GM23338 (cell line): ENCODE measurements at regions not wholly inside any gene's neighbourhood (a gene's known extent, or its start where the extent isn't known, plus 50 kb on each side); places are given as distances from the start of the nearest gene placed in this dataset.

Source experiments
- ATAC-seq: fragments of 200-7000 bp; cut with Tn5 transposase; 3 replicates; pipeline ENCODE4 v1.9.1; 2020
- DNase-seq: peaks from one replicate; pipeline ENCODE4 v3.0.0-alpha.2; 2015; ENCODE audit warnings: low spot score
- H2AFZ ChIP-seq: fragments of 200-600 bp; sonication (generic); 2 replicates; pipeline ENCODE4 v1.8.0; 2016; ENCODE audit warnings: antibody characterized with exemption, mild to moderate bottlenecking, moderate library complexity
- H3F3A ChIP-seq: fragments of 200-600 bp; sonication (generic); replicated peaks from 2 replicates; pipeline ENCODE4 v1.8.0; 2017; ENCODE audit warnings: antibody characterized with exemption, mixed run types, low read depth
- H3K27ac ChIP-seq: fragments of 200-600 bp; sonication (generic); 2 replicates; pipeline ENCODE4 v1.6.1; 2016; ENCODE audit warnings: low read depth
- H3K27me3 ChIP-seq: fragments of 200-600 bp; sonication (generic); 2 replicates; pipeline ENCODE4 v1.8.0; 2016; ENCODE audit warnings: mild to moderate bottlenecking, mixed run types, moderate library complexity; ENCODE audit not compliant: insufficient read depth
- H3K36me3 ChIP-seq: fragments of 200-600 bp; sonication (generic); 2 replicates; pipeline ENCODE4 v1.8.0; 2016; ENCODE audit warnings: mild to moderate bottlenecking; ENCODE audit not compliant: insufficient read depth
- H3K4me1 ChIP-seq: fragments of 200-600 bp; sonication (generic); 2 replicates; pipeline ENCODE4 v1.8.0; 2016; ENCODE audit warnings: mild to moderate bottlenecking, moderate library complexity; ENCODE audit not compliant: insufficient read depth
- H3K4me2 ChIP-seq: fragments of 200-600 bp; sonication (generic); 2 replicates; pipeline ENCODE4 v1.7.1; 2017; ENCODE audit warnings: mixed run types
- H3K4me3 ChIP-seq: fragments of 200-600 bp; sonication (generic); 2 replicates; pipeline ENCODE4 v1.6.1; 2016; ENCODE audit warnings: mixed run types
- H3K79me2 ChIP-seq: fragments of 200-600 bp; sonication (generic); replicated peaks from 2 replicates; pipeline ENCODE4 v1.8.0; 2017; ENCODE audit warnings: mild to moderate bottlenecking; ENCODE audit not compliant: insufficient read depth
- H3K9me2 ChIP-seq: fragments of 200-600 bp; sonication (generic); 2 replicates; pipeline ENCODE4 v1.8.0; 2017; ENCODE audit not compliant: insufficient read depth
- H4K20me1 ChIP-seq: fragments of 200-600 bp; sonication (generic); replicated peaks from 2 replicates; pipeline ENCODE4 v1.8.0; 2017; ENCODE audit warnings: mild to moderate bottlenecking; ENCODE audit not compliant: insufficient read depth
- H3K27ac Mint-ChIP-seq: 2 replicates; pipeline ENCODE4 v1.8.0; 2020; ENCODE audit warnings: inconsistent platforms, mild to moderate bottlenecking, moderate library complexity, mixed read lengths
- H3K27me3 Mint-ChIP-seq: 3 replicates; pipeline ENCODE4 v1.8.0; 2022; ENCODE audit warnings: low read depth, mild to moderate bottlenecking, moderate library complexity, mixed read lengths, inconsistent platforms; ENCODE audit not compliant: insufficient read depth, poor library complexity
- H3K36me3 Mint-ChIP-seq: 3 replicates; pipeline ENCODE4 v1.8.0; 2021; ENCODE audit warnings: low read depth, mild to moderate bottlenecking, inconsistent platforms, moderate library complexity, mixed read lengths
- H3K4me1 Mint-ChIP-seq: 3 replicates; pipeline ENCODE4 v1.8.0; 2020; ENCODE audit warnings: mild to moderate bottlenecking, inconsistent platforms, mixed read lengths
- H3K4me3 Mint-ChIP-seq: 3 replicates; pipeline ENCODE4 v1.8.0; 2021; ENCODE audit warnings: moderate library complexity, mild to moderate bottlenecking, inconsistent platforms, mixed read lengths
- H3K9me3 Mint-ChIP-seq: 3 replicates; pipeline ENCODE4 v1.8.0; 2020; ENCODE audit warnings: moderate library complexity, mild to moderate bottlenecking, inconsistent platforms, mixed read lengths
- CREB1 ChIP-seq: fragments of 250-450 bp; sonication (Bioruptor Pico); IDR thresholded peaks from 2 replicates; pipeline ENCODE4 v1.5.0; 2020; ENCODE audit warnings: low read depth, mild to moderate bottlenecking, moderate library complexity
- EZH2 ChIP-seq: fragments of 200-600 bp; sonication (generic); IDR thresholded peaks from one replicate; pipeline ENCODE4 v1.8.0; 2017; ENCODE audit warnings: antibody characterized with exemption, mild to moderate bottlenecking, low read depth; ENCODE audit not compliant: unreplicated experiment
- EZH2phosphoT487 ChIP-seq: fragments of 200-600 bp; sonication (generic); IDR thresholded peaks from one replicate; pipeline ENCODE4 v1.8.1; 2018; ENCODE audit warnings: antibody characterized with exemption; ENCODE audit not compliant: unreplicated experiment
- JUNB ChIP-seq: IDR thresholded peaks from one replicate; pipeline ENCODE4 v1.6.1; 2016; ENCODE audit warnings: antibody characterized with exemption; ENCODE audit not compliant: unreplicated experiment
- NANOG ChIP-seq: IDR thresholded peaks from 2 replicates; pipeline ENCODE4 v1.6.1; 2016; ENCODE audit warnings: antibody characterized with exemption, borderline replicate concordance
- POLR2AphosphoS5 ChIP-seq: IDR thresholded peaks from 2 replicates; pipeline ENCODE4 v1.6.1; 2016; ENCODE audit warnings: antibody characterized with exemption, low read depth
- STAT1 ChIP-seq: IDR thresholded peaks from one replicate; pipeline ENCODE4 v1.6.1; 2016; ENCODE audit warnings: antibody characterized with exemption; ENCODE audit not compliant: unreplicated experiment
- ZNF114 ChIP-seq: fragments of 250-450 bp; sonication (Bioruptor Pico); IDR thresholded peaks from 2 replicates; pipeline ENCODE4 v1.5.0; 2020; ENCODE audit warnings: mild to moderate bottlenecking, moderate library complexity
- ZNF331 ChIP-seq: fragments of 250-450 bp; sonication (Bioruptor Pico); IDR thresholded peaks from 2 replicates; pipeline ENCODE4 v1.5.0; 2020; ENCODE audit warnings: low read depth, mild to moderate bottlenecking, moderate library complexity
- TF ChIP-seq, protein P1 (sequence below): IDR thresholded peaks from 2 replicates; pipeline ENCODE4 v1.6.1; 2016; ENCODE audit warnings: antibody characterized with exemption
- TF ChIP-seq, protein P2 (sequence below): fragments of 250-450 bp; sonication (Bioruptor Pico); IDR thresholded peaks from 2 replicates; pipeline ENCODE4 v1.5.0; 2020; ENCODE audit warnings: mild to moderate bottlenecking, moderate library complexity

DNA sequence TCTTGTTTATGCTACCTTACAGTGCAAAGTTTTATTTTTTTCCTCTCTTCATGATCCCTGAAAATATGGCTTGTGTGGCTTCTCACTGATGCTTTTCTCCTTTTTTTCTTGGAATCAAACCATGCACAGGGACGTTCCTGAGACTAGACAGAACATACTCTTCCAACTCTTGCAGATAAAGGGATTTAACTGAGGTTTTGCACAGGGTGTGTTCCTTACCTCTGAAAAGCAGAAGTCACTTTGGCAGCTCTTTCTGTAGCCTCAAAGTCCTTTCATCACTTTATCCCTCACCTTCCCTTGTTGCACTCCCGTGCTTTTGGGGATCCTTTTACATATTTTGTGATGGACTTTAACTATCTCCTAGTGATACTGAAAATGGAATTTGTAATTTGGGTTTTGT is 300.1 kb downstream of the SPRY1 start:
- no peak for TF ChIP-seq STAT1
- TF ChIP-seq, protein P1, sequence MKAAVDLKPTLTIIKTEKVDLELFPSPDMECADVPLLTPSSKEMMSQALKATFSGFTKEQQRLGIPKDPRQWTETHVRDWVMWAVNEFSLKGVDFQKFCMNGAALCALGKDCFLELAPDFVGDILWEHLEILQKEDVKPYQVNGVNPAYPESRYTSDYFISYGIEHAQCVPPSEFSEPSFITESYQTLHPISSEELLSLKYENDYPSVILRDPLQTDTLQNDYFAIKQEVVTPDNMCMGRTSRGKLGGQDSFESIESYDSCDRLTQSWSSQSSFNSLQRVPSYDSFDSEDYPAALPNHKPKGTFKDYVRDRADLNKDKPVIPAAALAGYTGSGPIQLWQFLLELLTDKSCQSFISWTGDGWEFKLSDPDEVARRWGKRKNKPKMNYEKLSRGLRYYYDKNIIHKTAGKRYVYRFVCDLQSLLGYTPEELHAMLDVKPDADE: no peak
- Histone ChIP-seq H3K4me3 (no peak overlapping the region), H4K20me1 (no peaks in the 10 kb centered on the region), H3K36me3 (no peaks in the 10 kb centered on the region), H2AFZ (peak overlapping the region; percentile 10; the same call in 1 of the 2 replicates), H3K9me2 (no peaks in the 10 kb centered on the region), H3K79me2 (no peaks in the 10 kb centered on the region), H3F3A (no peaks in the 10 kb centered on the region), H3K27me3 (no peaks in the 10 kb centered on the region), H3K4me2 (no peak overlapping the region), H3K27ac (no peak overlapping the region), H3K4me1 (no peaks in the 10 kb centered on the region)
- no peak overlapping the region for H3K27ac Mint-ChIP-seq
- no peaks in the 10 kb centered on the region for H3K36me3 Mint-ChIP-seq
- no peaks in the 10 kb centered on the region for H3K4me1 Mint-ChIP-seq
- no peaks in the 10 kb centered on the region for H3K9me3 Mint-ChIP-seq
- ATAC-seq (no peak), DNase-seq (no peak)
- H3K27me3 Mint-ChIP-seq: no peaks in the 10 kb centered on the region
- H3K4me3 Mint-ChIP-seq: no peak overlapping the region

DNA sequence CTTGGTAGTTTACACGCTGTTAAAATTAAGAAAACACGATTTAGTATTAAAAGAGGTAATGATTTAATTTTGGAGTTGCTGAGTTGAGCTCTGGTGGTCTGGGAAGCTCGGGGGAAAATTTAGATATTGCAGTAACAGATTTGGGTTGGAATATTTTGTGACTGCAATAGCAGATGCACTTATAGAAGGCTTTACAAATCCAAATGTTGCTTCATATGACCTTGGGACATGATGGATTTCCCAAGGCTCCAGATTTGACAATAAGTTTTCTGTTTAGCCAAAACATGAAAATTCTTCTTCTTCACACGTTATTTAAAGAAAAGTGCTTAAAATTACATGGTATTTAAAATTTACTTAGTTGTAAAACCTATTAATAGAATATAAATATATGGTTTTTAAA is 302.0 kb downstream of the SPRY1 start:
- H4K20me1 ChIP-seq: no peaks in the 10 kb centered on the region
- no peaks in the 10 kb centered on the region for H3K9me2 ChIP-seq
- no peak overlapping the region for H2AFZ ChIP-seq
- ATAC-seq: no peak
- no peak overlapping the region for H3K4me2 ChIP-seq
- H3K36me3 Mint-ChIP-seq: no peaks in the 10 kb centered on the region
- no peaks in the 10 kb centered on the region for H3K27me3 Mint-ChIP-seq
- H3K9me3 Mint-ChIP-seq: no peaks in the 10 kb centered on the region
- no peaks in the 10 kb centered on the region for H3F3A ChIP-seq
- no peak overlapping the region for H3K27ac Mint-ChIP-seq
- TF ChIP-seq NANOG (no peak), EZH2phosphoT487 (no peak), ZNF114 (no peak), EZH2 (no peak), JUNB (no peak), STAT1 (no peak), CREB1 (CRISPR knock-in tag) (no peak), ZNF331 (CRISPR knock-in tag) (no peak), POLR2AphosphoS5 (no peak)
- TF ChIP-seq, protein P2, sequence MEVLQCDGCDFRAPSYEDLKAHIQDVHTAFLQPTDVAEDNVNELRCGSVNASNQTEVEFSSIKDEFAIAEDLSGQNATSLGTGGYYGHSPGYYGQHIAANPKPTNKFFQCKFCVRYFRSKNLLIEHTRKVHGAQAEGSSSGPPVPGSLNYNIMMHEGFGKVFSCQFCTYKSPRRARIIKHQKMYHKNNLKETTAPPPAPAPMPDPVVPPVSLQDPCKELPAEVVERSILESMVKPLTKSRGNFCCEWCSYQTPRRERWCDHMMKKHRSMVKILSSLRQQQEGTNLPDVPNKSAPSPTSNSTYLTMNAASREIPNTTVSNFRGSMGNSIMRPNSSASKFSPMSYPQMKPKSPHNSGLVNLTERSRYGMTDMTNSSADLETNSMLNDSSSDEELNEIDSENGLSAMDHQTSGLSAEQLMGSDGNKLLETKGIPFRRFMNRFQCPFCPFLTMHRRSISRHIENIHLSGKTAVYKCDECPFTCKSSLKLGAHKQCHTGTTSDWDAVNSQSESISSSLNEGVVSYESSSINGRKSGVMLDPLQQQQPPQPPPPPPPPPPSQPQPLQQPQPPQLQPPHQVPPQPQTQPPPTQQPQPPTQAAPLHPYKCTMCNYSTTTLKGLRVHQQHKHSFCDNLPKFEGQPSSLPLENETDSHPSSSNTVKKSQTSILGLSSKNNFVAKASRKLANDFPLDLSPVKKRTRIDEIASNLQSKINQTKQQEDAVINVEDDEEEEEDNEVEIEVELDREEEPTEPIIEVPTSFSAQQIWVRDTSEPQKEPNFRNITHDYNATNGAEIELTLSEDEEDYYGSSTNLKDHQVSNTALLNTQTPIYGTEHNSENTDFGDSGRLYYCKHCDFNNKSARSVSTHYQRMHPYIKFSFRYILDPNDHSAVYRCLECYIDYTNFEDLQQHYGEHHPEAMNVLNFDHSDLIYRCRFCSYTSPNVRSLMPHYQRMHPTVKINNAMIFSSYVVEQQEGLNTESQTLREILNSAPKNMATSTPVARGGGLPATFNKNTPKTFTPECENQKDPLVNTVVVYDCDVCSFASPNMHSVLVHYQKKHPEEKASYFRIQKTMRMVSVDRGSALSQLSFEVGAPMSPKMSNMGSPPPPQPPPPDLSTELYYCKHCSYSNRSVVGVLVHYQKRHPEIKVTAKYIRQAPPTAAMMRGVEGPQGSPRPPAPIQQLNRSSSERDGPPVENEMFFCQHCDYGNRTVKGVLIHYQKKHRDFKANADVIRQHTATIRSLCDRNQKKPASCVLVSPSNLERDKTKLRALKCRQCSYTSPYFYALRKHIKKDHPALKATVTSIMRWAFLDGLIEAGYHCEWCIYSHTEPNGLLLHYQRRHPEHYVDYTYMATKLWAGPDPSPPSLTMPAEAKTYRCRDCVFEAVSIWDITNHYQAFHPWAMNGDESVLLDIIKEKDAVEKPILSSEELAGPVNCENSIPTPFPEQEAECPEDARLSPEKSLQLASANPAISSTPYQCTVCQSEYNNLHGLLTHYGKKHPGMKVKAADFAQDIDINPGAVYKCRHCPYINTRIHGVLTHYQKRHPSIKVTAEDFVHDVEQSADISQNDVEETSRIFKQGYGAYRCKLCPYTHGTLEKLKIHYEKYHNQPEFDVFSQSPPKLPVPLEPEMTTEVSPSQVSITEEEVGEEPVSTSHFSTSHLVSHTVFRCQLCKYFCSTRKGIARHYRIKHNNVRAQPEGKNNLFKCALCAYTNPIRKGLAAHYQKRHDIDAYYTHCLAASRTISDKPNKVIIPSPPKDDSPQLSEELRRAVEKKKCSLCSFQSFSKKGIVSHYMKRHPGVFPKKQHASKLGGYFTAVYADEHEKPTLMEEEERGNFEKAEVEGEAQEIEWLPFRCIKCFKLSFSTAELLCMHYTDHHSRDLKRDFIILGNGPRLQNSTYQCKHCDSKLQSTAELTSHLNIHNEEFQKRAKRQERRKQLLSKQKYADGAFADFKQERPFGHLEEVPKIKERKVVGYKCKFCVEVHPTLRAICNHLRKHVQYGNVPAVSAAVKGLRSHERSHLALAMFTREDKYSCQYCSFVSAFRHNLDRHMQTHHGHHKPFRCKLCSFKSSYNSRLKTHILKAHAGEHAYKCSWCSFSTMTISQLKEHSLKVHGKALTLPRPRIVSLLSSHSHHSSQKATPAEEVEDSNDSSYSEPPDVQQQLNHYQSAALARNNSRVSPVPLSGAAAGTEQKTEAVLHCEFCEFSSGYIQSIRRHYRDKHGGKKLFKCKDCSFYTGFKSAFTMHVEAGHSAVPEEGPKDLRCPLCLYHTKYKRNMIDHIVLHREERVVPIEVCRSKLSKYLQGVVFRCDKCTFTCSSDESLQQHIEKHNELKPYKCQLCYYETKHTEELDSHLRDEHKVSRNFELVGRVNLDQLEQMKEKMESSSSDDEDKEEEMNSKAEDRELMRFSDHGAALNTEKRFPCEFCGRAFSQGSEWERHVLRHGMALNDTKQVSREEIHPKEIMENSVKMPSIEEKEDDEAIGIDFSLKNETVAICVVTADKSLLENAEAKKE (CRISPR knock-in tag): no peak
- TF ChIP-seq, protein P1: no peak
- H3K4me1 ChIP-seq: no peaks in the 10 kb centered on the region
- no peak for DNase-seq
- no peak overlapping the region for H3K4me3 ChIP-seq
- no peaks in the 10 kb centered on the region for H3K36me3 ChIP-seq
- H3K79me2 ChIP-seq: no peaks in the 10 kb centered on the region
- H3K4me3 Mint-ChIP-seq: no peak overlapping the region
- H3K4me1 Mint-ChIP-seq: no peaks in the 10 kb centered on the region
- H3K27ac ChIP-seq: no peak overlapping the region
- H3K27me3 ChIP-seq: no peaks in the 10 kb centered on the region
